NCI-H526 treated with DMSO at 0.1 percent for 48 hours (cell line): ENCODE measurements at regions not wholly inside any gene's neighbourhood (a gene's known extent, or its start where the extent isn't known, plus 50 kb on each side); places are given as distances from the start of the nearest gene placed in this dataset.
A peak's percentile ranks its signal among the peaks of the same experiment; 100 is the strongest.
"Not testable (repeated sequence)": the region's sequence is repeated elsewhere in the genome, so short reads cannot be mapped to it uniquely, and the experiment has no call there.

Experiments used
- DNase-seq: peaks from one replicate; lab custom pipeline; 2025; lab: John Stamatoyannopoulos, UW

DNA sequence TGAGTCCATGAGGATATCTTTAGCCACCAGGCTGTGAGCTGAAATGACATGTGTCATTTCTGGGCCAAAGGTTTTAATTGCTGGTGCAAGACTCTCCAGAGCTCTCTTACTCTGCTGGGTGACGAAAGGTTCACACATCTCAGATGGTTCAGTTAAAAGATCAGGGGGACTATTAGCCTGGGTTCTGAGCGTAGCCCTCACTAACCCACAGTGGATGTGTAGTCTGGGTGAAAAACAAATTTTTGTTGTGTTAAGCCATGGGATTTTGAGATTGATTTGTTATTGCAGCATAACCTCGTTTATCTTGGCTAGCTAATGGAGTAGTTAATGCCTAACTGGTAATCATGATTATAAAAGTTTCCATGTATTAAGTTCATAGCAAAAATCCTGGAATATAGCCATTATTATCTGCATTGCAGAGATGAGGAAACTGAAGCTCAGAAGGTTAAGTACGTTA, 251.5 kb downstream of the RMST start:
- no peak for DNase-seq

- DNase-seq: no peak
Measured at GRCh38 chr12:97716356-97716755, 253.8 kb downstream of the RMST start.

DNA sequence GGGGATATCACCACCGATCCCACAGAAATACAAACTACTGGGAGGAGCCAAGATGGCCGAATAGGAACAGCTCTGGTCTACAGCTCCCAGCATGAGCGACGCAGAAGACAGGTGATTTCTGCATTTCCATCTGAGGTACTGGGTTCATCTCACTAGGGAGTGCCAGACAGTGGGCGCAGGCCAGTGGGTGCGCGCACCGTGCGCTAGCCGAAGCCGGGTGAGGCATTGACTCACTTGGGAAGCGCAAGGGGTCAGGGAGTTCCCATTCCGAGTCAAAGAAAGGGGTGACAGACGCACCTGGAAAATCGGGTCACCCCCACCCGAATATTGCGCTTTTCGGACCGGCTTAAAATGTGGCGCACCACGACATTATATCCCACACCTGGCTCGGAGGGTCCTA, 261.2 kb downstream of the RMST start:
- not testable (repeated sequence) for DNase-seq

DNA sequence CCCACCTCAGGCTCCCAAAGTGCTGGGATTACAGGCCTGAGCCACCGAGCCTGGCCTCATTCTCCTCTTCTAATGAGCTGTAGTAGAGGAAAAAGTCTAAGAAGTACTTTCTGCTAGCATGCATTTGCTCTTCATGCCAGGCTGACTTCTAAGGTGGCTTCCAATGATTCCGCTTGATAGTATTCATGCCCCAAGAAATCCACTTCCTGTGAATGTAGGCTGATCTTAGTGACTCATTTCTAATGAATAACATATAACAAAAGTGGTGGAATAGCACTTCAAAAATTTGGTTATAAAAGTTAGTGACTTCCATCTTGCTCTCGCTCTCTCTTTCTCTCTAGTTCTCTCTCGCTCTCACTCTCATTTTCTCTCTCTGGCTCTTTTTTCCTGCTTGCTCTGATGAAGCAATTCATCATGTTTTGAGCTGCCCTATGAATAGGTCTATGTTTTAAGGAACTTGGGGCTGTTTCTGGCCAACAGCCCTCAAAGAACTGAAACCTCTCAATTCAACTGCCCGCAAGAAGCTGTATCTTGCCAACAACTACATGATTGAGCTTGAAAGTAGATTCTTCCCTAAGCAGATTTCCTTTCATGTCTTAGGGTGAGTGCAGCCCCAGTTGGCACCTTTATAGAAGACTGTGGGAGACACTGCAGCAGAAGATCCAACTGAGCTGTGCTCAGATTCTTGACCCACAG, 282.9 kb downstream of the RMST start:
- no peak for DNase-seq

- peak; percentile 74 for DNase-seq
Measured at GRCh38 chr12:97748298-97748697, 285.7 kb downstream of the RMST start.

DNA sequence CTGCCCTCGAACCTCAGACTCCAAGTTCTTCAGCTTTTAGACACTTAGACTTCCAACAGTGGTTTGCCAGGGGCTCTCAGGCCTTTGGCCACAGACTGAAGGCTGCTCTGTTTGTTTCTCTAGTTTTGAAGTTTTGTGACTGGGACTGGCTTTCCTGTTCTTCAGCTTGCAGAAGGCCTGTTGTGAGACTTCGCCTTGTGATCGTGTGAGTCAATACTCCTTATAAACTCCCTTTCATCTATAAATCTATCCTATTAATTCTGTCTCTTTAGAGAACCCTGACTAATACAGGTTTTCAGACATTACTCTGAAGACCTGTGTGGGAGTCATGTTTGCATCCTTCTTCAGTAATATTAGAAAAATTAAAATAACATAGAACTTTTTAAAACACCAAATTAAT, 289.1 kb downstream of the RMST start:
- no peak for DNase-seq

DNA sequence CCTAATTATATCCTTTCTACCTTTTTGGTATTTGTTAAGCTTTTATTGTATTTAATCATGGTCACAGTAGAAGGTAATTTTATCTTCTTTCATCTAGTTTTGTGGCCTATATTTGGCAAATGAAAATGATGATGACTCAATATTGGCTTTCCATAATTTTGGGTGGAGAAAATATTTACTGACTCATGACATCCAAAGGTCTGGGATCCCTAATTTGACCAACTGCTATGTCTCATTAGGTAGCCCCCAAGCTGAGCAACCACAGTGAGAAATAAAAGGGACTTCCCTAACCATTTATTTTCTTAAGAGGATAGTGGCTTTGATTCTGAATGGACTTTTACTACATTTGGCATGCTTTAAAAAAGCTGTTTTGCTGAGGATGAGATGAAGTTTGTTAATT, 289.5 kb downstream of the RMST start:
- DNase-seq: no peak

DNA sequence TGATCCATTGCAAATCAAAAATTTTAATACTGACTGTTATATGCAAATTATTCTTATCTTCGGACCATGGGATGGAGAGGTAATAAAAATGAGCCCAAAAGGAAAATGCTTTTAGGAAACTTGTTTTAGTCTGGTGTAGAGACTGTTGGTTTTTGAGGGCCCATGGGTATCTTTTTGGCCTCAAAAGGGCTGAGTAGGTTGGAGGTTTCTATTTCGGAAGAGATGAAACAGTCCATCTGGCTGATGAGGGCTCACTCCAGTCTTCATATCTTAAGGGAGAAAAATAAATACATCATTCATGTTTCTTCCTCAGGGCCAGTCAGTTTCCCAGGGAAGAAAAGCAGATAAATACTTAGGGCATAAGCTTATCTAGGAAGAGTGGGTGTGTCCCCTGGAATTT, 290.7 kb downstream of the RMST start:
- no peak for DNase-seq

DNA sequence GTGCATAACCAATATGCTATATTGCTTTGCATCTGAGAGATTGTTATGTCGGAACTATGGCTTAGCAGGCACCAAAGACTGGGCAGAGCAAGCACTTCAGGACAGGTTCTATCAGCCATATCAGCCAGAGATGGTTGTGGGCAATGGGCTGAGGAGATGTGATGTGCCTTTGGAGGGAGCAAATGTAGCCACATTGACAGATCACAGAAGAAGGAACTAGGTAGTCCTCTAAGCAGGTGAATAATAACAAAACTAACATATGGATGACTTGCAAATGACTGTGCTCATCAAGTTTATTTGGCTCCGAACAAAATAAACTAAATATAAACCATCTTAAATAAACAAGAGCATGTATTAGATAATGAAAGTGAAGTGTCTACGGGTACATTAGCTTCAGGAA, 291.7 kb downstream of the RMST start:
- no peak for DNase-seq

GRCh38 chr12:97756066-97756666, 293.6 kb downstream of the RMST start:
- no peak for DNase-seq

DNA sequence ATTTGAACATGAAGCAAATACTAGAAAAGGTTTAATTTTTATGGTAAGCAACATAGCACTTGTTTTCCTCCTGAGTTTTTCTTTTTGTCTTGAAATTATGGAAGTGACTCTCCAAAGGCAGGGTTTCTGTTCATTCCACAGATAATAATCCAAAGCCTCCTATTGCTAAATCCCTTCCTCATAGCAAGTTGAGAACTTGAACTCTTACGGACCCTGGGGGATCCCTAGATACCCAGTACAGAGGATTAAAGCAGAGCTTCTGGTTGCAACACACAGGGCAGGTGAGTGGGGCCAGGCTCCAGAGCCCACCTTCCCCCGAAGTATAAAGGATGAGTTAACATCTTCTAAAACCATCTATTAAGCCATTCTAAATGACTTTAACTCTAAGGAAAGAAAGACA, 294.1 kb downstream of the RMST start:
- DNase-seq: no peak

GRCh38 chr12:97757481-97758193, 295.0 kb downstream of the RMST start:
- DNase-seq: no peak

DNA sequence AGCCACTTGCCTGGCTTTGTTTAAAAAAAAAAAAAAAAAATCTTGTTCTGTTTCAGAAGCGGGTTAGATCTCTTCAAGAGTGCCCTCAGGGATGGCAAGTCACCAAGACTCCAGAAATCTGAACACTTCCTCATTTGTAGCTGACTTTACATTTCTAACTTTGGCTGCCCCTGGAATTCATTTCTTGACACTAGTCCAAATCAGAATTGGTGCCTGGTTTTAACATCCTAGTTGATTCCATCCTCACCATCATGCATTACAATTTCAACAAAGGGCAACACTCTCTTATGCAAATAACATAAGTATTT, 295.5 kb downstream of the RMST start:
- DNase-seq: no peak

DNA sequence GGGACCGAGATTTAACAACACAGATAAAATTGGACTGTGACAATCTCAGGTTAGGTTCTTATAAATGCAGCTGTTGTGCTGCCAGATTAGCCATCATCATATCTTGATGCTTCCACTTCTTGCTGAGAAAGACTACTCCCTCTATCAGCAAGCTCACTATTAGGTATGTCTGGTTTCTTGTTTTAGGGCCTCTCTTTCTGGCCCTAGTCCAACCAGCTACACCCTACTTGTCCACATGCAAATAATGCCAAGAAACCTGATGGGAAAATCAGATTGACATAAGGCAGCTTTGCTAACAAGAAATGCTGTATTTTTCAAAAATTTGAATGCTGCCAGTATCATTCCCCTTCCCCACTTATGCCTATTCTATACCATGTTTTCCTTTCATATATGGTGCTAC, 296.0 kb downstream of the RMST start:
- DNase-seq: no peak

DNA sequence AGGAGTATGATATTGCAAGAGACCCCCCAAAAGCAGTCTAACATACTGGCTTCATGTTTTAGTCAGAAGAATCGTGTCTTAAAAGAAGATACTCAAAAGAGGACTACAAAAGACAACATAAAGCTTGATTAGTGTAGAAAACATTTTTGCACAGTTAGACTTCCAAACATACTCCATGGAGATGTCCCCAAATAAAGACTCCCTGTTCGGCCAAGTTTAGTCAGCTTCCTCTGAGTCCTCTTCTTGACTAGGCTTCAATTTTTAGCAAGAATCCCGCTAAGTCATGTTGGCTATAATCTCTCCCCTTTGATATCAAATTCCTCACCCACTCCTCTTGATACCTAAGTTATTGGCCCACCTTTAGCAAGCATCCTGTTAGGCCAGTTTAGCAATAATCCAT, 298.0 kb downstream of the RMST start:
- DNase-seq: no peak

DNA sequence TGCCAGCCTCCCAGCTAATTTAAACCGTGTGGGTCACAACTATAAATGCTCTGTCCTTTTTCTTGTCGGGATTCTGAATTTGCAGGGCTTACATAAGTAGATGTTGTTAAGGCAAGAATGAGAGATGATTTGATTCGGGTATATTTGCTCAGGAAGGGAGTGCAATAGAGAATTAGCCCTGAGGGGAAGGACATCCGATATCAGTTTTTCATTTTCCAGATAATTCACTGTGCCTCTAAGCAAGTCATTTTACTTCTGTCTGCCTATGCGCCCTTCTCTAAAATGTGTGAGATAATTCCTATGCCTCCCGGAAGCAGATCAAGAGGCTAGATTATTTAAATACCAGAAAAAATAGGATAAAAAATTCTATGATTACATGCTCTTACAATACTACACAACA, 300.5 kb downstream of the RMST start:
- DNase-seq: no peak

GRCh38 chr12:97764700-97765099, 302.1 kb downstream of the RMST start:
- DNase-seq: peak; percentile 73

GRCh38 chr12:97767347-97767746, 304.7 kb downstream of the RMST start:
- DNase-seq: no peak

GRCh38 chr12:97778111-97778510, 315.5 kb downstream of the RMST start:
- no peak for DNase-seq

DNA sequence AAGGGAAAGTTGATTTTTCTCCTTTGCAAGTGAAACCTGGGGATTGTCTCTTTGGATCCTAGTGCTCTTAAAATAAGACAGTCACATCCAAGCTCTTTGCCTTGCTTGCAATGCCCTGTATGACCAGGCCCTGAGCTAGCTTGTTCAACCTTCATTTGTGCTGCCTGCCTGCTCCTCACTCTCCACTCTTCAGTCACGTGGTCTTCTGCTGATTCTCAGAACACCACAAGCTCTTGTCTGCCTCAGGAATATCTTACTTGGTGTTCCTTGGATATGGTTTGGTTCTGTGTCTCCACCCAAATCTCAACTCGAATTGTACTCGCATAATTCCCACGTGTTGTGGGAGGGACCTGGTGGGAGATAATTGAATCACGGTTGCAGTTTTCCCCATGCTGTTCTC, 318.7 kb downstream of the RMST start:
- DNase-seq: no peak

- DNase-seq: no peak
Measured at GRCh38 chr12:97784904-97785303, 322.3 kb downstream of the RMST start.

DNA sequence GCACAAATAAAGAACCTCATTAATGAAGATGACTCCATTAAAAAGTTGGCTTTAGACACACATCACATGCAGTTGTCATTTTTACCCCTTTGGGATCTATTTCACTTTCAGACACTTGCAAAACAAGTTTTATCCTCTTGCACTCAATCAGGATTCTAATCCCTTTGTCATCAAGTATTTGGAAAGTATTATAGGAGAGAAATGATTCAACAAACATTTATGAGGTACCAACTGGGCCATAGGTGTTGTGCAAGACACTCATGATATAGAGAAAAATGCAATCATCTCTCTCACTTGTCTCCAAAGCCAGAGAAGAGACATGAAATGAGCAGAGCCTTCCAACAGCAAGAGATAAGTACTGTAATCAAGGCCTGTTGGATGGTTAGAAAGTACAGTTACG, 327.7 kb downstream of the RMST start:
- no peak for DNase-seq

- DNase-seq: no peak
Measured at GRCh38 chr12:97797473-97797872, 334.9 kb downstream of the RMST start.

DNA sequence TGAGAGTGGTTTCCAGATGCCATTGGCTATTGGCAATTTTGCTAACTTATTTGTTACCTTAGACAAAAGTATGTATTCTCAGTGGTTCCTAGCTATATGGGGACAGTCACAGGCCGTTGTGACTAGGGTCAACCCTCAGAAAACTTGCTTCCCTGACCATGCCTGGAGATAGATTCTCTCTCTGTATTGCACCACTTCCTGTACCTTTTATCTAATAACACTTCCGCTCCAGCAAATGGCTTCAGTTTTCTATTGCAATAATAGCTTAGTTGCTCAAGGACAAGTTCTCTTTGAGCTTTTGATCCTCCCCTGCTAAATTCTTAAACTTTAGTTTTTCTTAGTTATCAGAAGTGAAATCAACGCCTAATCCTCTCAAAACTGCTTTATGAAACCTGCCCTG, 338.0 kb downstream of the RMST start:
- DNase-seq: no peak
